ENCODE measurements at regions not wholly inside any gene's neighbourhood (a gene's known extent, or its start where the extent isn't known, plus 50 kb on each side); places are given as distances from the start of the nearest gene placed in this dataset.
"Not testable (repeated sequence)": the region's sequence is repeated elsewhere in the genome, so short reads cannot be mapped to it uniquely, and the experiment has no call there.

GRCh38 chr1:2956576-2956975, 64.7 kb upstream of the ACTRT2 start:
- H3K27me3 ChIP-seq (ENCODE audit: control insufficient read depth, insufficient read depth, low read length) = no peaks in the 10 kb centered on the region
- TF ChIP-seq, protein P1, sequence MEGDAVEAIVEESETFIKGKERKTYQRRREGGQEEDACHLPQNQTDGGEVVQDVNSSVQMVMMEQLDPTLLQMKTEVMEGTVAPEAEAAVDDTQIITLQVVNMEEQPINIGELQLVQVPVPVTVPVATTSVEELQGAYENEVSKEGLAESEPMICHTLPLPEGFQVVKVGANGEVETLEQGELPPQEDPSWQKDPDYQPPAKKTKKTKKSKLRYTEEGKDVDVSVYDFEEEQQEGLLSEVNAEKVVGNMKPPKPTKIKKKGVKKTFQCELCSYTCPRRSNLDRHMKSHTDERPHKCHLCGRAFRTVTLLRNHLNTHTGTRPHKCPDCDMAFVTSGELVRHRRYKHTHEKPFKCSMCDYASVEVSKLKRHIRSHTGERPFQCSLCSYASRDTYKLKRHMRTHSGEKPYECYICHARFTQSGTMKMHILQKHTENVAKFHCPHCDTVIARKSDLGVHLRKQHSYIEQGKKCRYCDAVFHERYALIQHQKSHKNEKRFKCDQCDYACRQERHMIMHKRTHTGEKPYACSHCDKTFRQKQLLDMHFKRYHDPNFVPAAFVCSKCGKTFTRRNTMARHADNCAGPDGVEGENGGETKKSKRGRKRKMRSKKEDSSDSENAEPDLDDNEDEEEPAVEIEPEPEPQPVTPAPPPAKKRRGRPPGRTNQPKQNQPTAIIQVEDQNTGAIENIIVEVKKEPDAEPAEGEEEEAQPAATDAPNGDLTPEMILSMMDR (IDR thresholded peaks at IDR 0.05) = no peak
- peaks cover 0 to 6% of the 10 kb centered on the region in 2 donors for H3K27me3 Mint-ChIP-seq (ENCODE audit: low read depth in 2 of 2)
- H3K4me1 ChIP-seq (ENCODE audit: control insufficient read depth, insufficient read depth, low read length) = peaks cover 8% of the 10 kb centered on the region
- WGBS (ENCODE audit: insufficient coverage) = 0% methylated on average over 1 of the region's 1 CpG
- intact Hi-C loops (cut with micrococcal nuclease) = no loop called here
- H3K4me3 Mint-ChIP-seq = no peak overlapping the region
- no peak overlapping the region for H3K27ac ChIP-seq (ENCODE audit: low read length)
- H3K36me3 ChIP-seq (ENCODE audit: control insufficient read depth, insufficient read depth, low read length) = no peaks in the 10 kb centered on the region
- peaks cover 0 to 8% of the 10 kb centered on the region in 2 donors for H3K4me1 Mint-ChIP-seq
- H3K9me3 ChIP-seq (ENCODE audit: control insufficient read depth, insufficient read depth, low read length) = peaks cover 10% of the 10 kb centered on the region
- DNase-seq (no peak), ATAC-seq (no peak)
- peaks cover 2 to 8% of the 10 kb centered on the region in 2 donors for H3K9me3 Mint-ChIP-seq
- H3K27ac Mint-ChIP-seq = no peak overlapping the region
- no peaks in the 10 kb centered on the region for H3K36me3 Mint-ChIP-seq
- no peak overlapping the region for H3K4me3 ChIP-seq (ENCODE audit: low read length)

GRCh38 chr1:2957329-2957728, 63.9 kb upstream of the ACTRT2 start:
- peaks cover 8% of the 10 kb centered on the region for H3K4me1 ChIP-seq (ENCODE audit: control insufficient read depth, insufficient read depth, low read length)

GRCh38 chr1:2959881-2960280, 61.4 kb upstream of the ACTRT2 start:
- 81% methylated on average over 21 of the region's 21 CpGs for WGBS (ENCODE audit: insufficient coverage)
- H3K9me3 ChIP-seq (ENCODE audit: control insufficient read depth, insufficient read depth, low read length); intact Hi-C loops (cut with micrococcal nuclease); H3K4me1 ChIP-seq (ENCODE audit: control insufficient read depth, insufficient read depth, low read length); DNase-seq; H3K36me3 ChIP-seq (ENCODE audit: control insufficient read depth, insufficient read depth, low read length); H3K27ac Mint-ChIP-seq; H3K4me3 ChIP-seq (ENCODE audit: low read length); H3K4me1 Mint-ChIP-seq; H3K27me3 ChIP-seq (ENCODE audit: control insufficient read depth, insufficient read depth, low read length); H3K9me3 Mint-ChIP-seq; H3K27ac ChIP-seq (ENCODE audit: low read length); H3K27me3 Mint-ChIP-seq (ENCODE audit: low read depth in 2 of 2); H3K4me3 Mint-ChIP-seq; H3K36me3 Mint-ChIP-seq; ATAC-seq: not testable (repeated sequence)

More at GRCh38 chr1:2957329-2957728, 63.9 kb upstream of the ACTRT2 start:
- no peak overlapping the region for H3K4me3 ChIP-seq (ENCODE audit: low read length)
- no peak overlapping the region for H3K4me3 Mint-ChIP-seq
- no peaks in the 10 kb centered on the region for H3K36me3 Mint-ChIP-seq
- H3K27me3 ChIP-seq (ENCODE audit: control insufficient read depth, insufficient read depth, low read length) = no peaks in the 10 kb centered on the region
- H3K27ac Mint-ChIP-seq = no peak overlapping the region
- peaks cover 0 to 6% of the 10 kb centered on the region in 2 donors for H3K27me3 Mint-ChIP-seq (ENCODE audit: low read depth in 2 of 2)
- peaks cover 10% of the 10 kb centered on the region for H3K9me3 ChIP-seq (ENCODE audit: control insufficient read depth, insufficient read depth, low read length)
- H3K4me1 Mint-ChIP-seq = peaks cover 0 to 8% of the 10 kb centered on the region in 2 donors
- DNase-seq (no peak), ATAC-seq (no peak)
- no peak overlapping the region for H3K27ac ChIP-seq (ENCODE audit: low read length)
- intact Hi-C loops (cut with micrococcal nuclease) = no loop called here
- TF ChIP-seq, protein P1 (IDR thresholded peaks at IDR 0.05) = no peak
- peaks cover 2 to 8% of the 10 kb centered on the region in 2 donors for H3K9me3 Mint-ChIP-seq
- no peaks in the 10 kb centered on the region for H3K36me3 ChIP-seq (ENCODE audit: control insufficient read depth, insufficient read depth, low read length)

- 82% methylated on average over 7 of the region's 7 CpGs for WGBS (ENCODE audit: insufficient coverage)
- Mint-ChIP-seq H3K4me1 (no peaks in the 10 kb centered on the region), H3K27ac (no peak overlapping the region), H3K36me3 (no peaks in the 10 kb centered on the region), H3K27me3 (ENCODE audit: low read depth in 2 of 2) (peaks cover 0 to 6% of the 10 kb centered on the region in 2 donors), H3K9me3 (no peaks in the 10 kb centered on the region), H3K4me3 (no peak overlapping the region)
- Histone ChIP-seq H3K27ac (ENCODE audit: low read length) (no peak overlapping the region), H3K4me3 (ENCODE audit: low read length) (no peak overlapping the region), H3K9me3 (ENCODE audit: control insufficient read depth, insufficient read depth, low read length) (no peaks in the 10 kb centered on the region), H3K4me1 (ENCODE audit: control insufficient read depth, insufficient read depth, low read length) (no peaks in the 10 kb centered on the region), H3K36me3 (ENCODE audit: control insufficient read depth, insufficient read depth, low read length) (no peaks in the 10 kb centered on the region), H3K27me3 (ENCODE audit: control insufficient read depth, insufficient read depth, low read length) (no peaks in the 10 kb centered on the region)
- intact Hi-C loops (cut with micrococcal nuclease) = no loop called here
- TF ChIP-seq, protein P1 (IDR thresholded peaks at IDR 0.05) = no peak
- no peak for ATAC-seq
- DNase-seq = no peak
Observed at GRCh38 chr1:2961081-2961480, 60.2 kb upstream of the ACTRT2 start.

Data from natural killer cell (primary cell).